GM12801 (cell line): ENCODE measurements at regions not wholly inside any gene's neighbourhood (a gene's known extent, or its start where the extent isn't known, plus 50 kb on each side); places are given as distances from the start of the nearest gene placed in this dataset.

Source experiments
- TF ChIP-seq, protein P1 (sequence below): IDR thresholded peaks from one replicate; pipeline ENCODE4 v1.5.1; 2011; ENCODE audit warnings: control low read depth; ENCODE audit not compliant: insufficient read length; ENCODE audit errors: extremely low read depth

DNA sequence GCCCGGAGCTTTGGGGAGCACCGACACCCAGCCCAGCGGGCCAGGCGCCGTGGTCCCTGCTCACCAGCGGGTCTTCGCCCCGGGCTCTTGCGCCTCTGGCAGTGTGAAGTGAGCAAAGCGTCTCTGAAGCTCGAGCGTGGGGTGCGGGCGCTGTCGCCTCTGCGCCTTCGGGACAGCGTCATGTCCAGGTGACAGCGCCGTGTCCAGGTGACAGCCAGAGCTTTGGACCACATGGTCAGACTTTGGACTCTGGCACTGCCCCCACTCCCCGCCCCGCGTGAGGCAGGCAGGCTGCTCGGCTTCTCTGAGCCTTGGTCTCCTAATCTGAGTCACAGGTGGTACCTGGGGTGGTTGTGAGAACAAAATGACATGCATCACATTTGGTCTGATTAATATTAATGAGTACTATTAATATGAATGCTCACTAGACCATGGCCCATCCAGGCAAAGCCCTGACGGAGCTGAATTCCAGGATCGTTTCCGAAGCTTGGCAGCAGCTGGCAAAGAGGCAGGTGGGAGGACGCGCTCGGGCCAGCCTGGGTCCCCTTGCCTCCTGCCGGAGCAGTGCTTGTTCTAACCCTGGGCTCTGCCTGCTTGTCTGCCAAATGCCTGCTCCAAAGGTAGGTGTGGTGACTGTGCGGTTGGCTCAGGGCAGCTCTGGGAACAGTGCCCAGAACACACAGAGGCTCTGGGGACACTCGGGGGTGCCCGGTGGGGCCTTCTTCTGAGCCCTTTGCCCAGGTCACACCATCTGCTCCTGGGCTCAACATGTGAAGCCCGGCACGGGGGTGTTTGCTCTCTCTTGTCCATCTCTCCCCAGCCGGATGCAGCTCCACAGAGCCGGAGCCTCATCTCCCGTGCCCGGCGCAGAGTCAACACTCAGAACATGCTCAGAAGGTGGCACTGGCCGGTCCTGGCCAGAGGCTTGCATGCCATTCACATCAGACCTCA lies 157.1 kb downstream of the OLFM1 start:
- TF ChIP-seq, protein P1, sequence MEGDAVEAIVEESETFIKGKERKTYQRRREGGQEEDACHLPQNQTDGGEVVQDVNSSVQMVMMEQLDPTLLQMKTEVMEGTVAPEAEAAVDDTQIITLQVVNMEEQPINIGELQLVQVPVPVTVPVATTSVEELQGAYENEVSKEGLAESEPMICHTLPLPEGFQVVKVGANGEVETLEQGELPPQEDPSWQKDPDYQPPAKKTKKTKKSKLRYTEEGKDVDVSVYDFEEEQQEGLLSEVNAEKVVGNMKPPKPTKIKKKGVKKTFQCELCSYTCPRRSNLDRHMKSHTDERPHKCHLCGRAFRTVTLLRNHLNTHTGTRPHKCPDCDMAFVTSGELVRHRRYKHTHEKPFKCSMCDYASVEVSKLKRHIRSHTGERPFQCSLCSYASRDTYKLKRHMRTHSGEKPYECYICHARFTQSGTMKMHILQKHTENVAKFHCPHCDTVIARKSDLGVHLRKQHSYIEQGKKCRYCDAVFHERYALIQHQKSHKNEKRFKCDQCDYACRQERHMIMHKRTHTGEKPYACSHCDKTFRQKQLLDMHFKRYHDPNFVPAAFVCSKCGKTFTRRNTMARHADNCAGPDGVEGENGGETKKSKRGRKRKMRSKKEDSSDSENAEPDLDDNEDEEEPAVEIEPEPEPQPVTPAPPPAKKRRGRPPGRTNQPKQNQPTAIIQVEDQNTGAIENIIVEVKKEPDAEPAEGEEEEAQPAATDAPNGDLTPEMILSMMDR, result no peak

DNA sequence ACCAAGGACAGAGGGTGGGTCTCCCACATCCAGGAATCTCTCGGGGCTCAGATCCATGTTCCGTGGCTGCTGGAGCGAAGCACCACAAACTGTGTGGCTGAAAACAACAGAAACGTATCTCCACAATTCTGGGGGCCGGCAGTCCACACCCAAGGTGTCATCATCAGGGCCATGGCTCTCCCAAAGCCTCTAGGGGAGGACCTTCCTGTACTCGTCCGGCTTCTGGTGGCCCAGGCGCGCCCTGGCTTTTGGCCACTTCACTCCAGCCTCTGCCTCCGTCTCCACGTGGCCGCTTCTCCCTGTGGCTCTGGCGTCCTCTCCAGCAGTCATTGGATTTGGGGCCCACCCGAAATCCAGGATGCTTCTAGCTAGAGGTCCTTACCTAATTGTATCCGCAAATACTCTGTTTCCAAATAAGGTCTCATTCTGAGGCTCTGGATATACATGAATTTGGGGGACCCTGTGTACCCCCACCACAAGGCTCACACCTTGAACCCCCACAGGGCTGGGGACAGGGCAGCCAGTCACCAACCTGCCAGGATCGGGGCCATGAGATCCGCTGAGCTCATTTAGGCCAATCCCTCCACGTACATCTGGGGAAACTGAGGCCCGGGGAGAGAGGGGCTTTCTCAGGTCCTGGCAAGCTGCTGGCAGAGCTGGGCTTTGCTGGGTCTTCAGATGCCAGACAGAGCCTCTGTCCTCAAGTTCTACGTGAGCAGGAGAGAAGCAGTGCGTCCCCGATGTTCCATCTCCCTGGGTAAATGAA lies 158.2 kb downstream of the OLFM1 start:
- TF ChIP-seq, protein P1, result no peak

DNA sequence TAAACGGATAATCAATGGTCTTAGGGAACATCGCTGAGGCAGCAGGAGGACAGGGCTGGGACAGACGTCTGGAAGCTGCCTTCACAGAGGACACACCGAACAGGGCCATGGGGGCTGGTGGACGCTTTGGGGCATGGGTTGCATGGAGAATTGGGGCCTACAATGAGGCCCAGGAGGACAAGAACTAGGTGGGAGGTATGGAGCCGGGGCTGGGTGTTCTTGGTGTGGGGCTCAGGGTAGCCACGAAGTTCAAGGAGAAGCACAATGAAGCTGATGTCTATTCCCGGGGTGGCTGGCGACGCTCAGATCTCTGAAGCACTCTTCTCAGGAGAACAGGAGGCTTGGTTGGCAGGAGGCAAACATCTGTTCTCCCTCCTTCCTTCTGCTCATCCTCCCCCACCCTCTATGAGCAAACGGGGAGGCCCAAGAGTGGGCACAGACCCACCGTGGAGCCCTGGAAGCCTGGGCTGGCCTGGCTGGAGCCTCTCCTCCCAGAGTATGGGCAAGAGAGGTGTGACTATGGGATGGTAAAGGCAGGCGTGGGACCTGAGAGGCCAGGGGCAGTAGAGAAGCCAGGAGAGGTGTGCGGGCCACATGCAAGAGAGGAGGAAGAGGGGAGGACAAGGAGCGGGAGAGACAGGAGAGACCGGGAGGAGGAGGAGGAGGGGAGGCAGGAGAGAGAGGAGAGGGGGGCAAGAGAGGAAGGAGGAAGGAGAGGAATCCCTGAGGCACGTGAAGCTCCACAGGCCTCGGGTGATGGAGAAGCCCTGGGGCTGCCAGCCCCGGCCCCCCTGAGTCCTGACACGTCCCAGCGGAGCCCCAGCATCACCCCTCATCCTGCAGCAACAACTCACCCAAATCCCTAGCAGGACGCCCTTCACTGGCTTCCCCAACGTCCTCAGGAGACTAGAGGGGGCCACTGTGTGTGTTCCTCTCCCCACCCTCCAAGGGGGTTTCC lies 159.1 kb downstream of the OLFM1 start:
- TF ChIP-seq, protein P1, result no peak

DNA sequence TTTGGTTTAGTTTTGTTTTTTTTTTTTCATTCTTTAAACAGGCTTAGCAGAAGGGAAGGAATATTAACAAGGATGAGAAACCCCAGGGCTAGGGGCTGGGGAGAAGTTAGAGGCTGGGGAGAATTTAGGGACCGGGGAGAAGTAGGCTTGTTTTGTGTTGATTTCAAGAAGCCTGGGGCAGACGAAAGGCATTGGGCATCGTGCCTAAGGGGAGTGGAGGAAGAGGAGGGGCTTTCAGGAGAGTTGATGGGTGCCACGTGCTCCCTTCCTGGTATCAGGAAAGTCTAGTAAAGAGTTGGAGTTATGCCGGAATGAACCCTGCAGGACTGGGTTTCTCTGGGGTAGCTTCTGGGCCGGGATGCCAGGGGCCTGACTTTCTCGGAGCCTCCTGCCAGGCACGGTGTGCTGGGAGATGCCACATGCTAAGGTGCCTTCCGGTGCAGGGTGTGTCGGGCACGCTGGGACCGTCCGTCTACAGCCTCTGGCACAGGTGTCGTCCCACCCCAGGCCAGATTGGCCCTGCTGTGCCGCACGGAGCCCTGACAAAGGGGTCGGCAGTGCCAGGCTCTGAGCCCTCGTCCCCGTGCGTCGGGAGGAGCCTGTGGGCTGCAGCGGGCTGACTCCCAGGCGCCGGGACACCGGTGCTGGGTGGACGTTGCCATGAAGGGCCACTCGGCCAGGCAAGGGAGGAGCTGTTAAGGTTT lies 159.9 kb downstream of the OLFM1 start:
- TF ChIP-seq, protein P1, result no peak

DNA sequence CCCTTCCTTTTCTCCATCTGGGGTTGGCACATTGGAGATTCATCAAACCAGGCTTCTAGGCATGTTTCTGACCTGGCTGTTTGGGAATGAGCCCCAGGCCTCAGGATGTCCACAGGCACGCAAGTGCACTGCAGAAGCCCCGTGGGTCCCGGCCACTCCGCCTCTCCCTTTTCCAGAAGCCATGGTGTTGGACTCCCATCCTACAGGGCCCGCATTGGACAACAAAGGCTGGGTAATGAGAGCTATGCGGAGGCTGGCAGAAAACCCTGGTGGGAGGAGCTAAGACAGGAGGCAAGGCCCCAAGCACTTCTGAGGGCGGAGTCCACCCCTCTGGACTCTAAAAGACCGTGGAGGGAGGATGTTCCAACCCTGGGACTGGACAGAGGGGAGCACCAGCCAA lies 160.6 kb downstream of the OLFM1 start:
- TF ChIP-seq, protein P1, result no peak

DNA sequence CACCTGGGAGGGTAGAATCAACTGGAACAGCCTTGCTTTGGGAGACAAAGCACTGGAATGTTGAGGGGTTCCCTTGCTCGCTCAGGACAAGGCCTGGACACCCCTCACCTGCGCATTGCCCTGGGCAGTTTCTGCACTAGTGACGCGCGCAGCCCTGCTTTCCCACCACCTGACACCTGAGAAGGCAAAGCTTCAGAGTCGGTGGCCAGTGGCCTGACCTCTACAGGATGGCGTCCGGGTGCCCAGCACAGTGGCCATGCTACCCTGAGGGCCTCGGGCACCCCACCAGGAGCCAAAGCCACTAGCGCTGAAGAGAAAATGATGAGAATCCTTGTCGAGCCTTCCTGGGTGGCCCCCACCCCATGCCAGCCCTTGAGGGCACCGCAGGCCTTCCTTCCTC lies 161.3 kb downstream of the OLFM1 start:
- TF ChIP-seq, protein P1, result no peak
